GM18861 (cell line): ENCODE measurements at regions not wholly inside any gene's neighbourhood (a gene's known extent, or its start where the extent isn't known, plus 50 kb on each side); places are given as distances from the start of the nearest gene placed in this dataset.
"Not testable (repeated sequence)": the region's sequence is repeated elsewhere in the genome, so short reads cannot be mapped to it uniquely, and the experiment has no call there.

ENCODE experiments used
- ATAC-seq: cut with Tn5 transposase; IDR thresholded peaks from one replicate; pipeline ENCODE4 v1.9.1; 2021; ENCODE audit not compliant: unreplicated experiment

GRCh38 chr4:108416831-108417230 lies 203.5 kb upstream of the RPL34 start:
- no peak for ATAC-seq

- ATAC-seq, result no peak
Measured at GRCh38 chr4:108415389-108415788, 205.0 kb upstream of the RPL34 start.

- no peak for ATAC-seq
Measured at GRCh38 chr4:108411836-108412235, 208.5 kb upstream of the RPL34 start.

GRCh38 chr4:108409691-108410090 lies 210.7 kb upstream of the RPL34 start:
- not testable (repeated sequence) for ATAC-seq

- ATAC-seq, result no peak
Measured at GRCh38 chr4:108405586-108405985, 214.8 kb upstream of the RPL34 start.

- no peak for ATAC-seq
Measured at GRCh38 chr4:108400309-108400708, 220.1 kb upstream of the RPL34 start.

GRCh38 chr4:108399610-108400265 lies 220.6 kb upstream of the RPL34 start:
- no peak for ATAC-seq

GRCh38 chr4:108398836-108399235 lies 221.5 kb upstream of the RPL34 start:
- ATAC-seq, result no peak

- no peak for ATAC-seq
Measured at GRCh38 chr4:108398316-108398715, 222.1 kb upstream of the RPL34 start.

- ATAC-seq, result no peak
Measured at GRCh38 chr4:108397850-108398249, 222.5 kb upstream of the RPL34 start.

GRCh38 chr4:108396900-108397497 lies 223.4 kb upstream of the RPL34 start:
- no peak for ATAC-seq

GRCh38 chr4:108395786-108396185 lies 224.6 kb upstream of the RPL34 start:
- no peak for ATAC-seq

- ATAC-seq, result no peak
Measured at GRCh38 chr4:108393890-108394472, 225.2 kb upstream of the LEF1 start.

- ATAC-seq, result no peak
Measured at GRCh38 chr4:108391701-108392455, 223.1 kb upstream of the LEF1 start.

- ATAC-seq, result no peak
Measured at GRCh38 chr4:108385076-108385475, 216.3 kb upstream of the LEF1 start.

- ATAC-seq, result no peak
Measured at GRCh38 chr4:108384544-108384943, 215.8 kb upstream of the LEF1 start.

- ATAC-seq, result no peak
Measured at GRCh38 chr4:108383157-108383556, 214.4 kb upstream of the LEF1 start.

- no peak for ATAC-seq
Measured at GRCh38 chr4:108382751-108383150, 214.0 kb upstream of the LEF1 start.

GRCh38 chr4:108378164-108378563 lies 209.4 kb upstream of the LEF1 start:
- no peak for ATAC-seq

- ATAC-seq, result no peak
Measured at GRCh38 chr4:108377021-108377420, 208.3 kb upstream of the LEF1 start.

GRCh38 chr4:108375434-108375833 lies 206.7 kb upstream of the LEF1 start:
- ATAC-seq, result no peak

GRCh38 chr4:108372681-108373080 lies 203.9 kb upstream of the LEF1 start:
- no peak for ATAC-seq
